Loucy (cell line): ENCODE measurements at regions not wholly inside any gene's neighbourhood (a gene's known extent, or its start where the extent isn't known, plus 50 kb on each side); places are given as distances from the start of the nearest gene placed in this dataset.

Experiments
- H2AFZ ChIP-seq: fragments of 200-600 bp; sonication (generic); 2 replicates; pipeline ENCODE4 v1.6.0; 2016; ENCODE audit warnings: antibody characterized with exemption, mild to moderate bottlenecking, low read length, moderate library complexity
- H3F3A ChIP-seq: fragments of 200-600 bp; 2 replicates; pipeline ENCODE4 v1.6.0; 2016; ENCODE audit warnings: antibody characterized with exemption, low read depth, mild to moderate bottlenecking
- H3K27me3 ChIP-seq: fragments of 200-600 bp; sonication (generic); 2 replicates; pipeline ENCODE4 v1.6.1; 2014; ENCODE audit warnings: low read length, mild to moderate bottlenecking; ENCODE audit not compliant: insufficient read depth, poor library complexity, severe bottlenecking
- H3K36me3 ChIP-seq: fragments of 200-600 bp; sonication (generic); 2 replicates; pipeline ENCODE4 v1.6.1; 2016; ENCODE audit warnings: low read length; ENCODE audit not compliant: insufficient read depth
- H3K4me1 ChIP-seq: fragments of 200-600 bp; sonication (generic); 2 replicates; pipeline ENCODE4 v1.5.1; 2014; ENCODE audit warnings: low read length, mild to moderate bottlenecking; ENCODE audit not compliant: insufficient read depth, poor library complexity, severe bottlenecking
- H3K4me2 ChIP-seq: fragments of 200-600 bp; sonication (generic); 2 replicates; pipeline ENCODE4 v1.6.0; 2014; ENCODE audit warnings: antibody characterized with exemption, low read length, low read depth, mild to moderate bottlenecking; ENCODE audit not compliant: poor library complexity, severe bottlenecking
- H3K4me3 ChIP-seq: fragments of 200-600 bp; sonication (generic); 2 replicates; pipeline ENCODE4 v1.5.1; 2014; ENCODE audit warnings: low read length, mild to moderate bottlenecking, mixed read lengths; ENCODE audit not compliant: poor library complexity, severe bottlenecking
- H3K79me2 ChIP-seq: fragments of 200-600 bp; sonication (generic); 2 replicates; pipeline ENCODE4 v1.6.1; 2014; ENCODE audit warnings: low read length; ENCODE audit not compliant: insufficient read depth
- H3K9ac ChIP-seq: fragments of 200-600 bp; sonication (generic); 2 replicates; pipeline ENCODE4 v1.6.0; 2014; ENCODE audit warnings: mild to moderate bottlenecking, low read depth, low read length, moderate library complexity; ENCODE audit not compliant: poor library complexity, severe bottlenecking
- H3K9me2 ChIP-seq: fragments of 200-600 bp; sonication (generic); replicated peaks from 2 replicates; pipeline ENCODE4 v1.6.1; 2016; ENCODE audit warnings: low read depth, low read length, mixed read lengths
- H3K9me3 ChIP-seq: fragments of 200-600 bp; sonication (generic); 2 replicates; pipeline ENCODE4 v1.6.1; 2014; ENCODE audit warnings: mild to moderate bottlenecking, antibody characterized with exemption, low read length, low read depth; ENCODE audit not compliant: insufficient read depth
- H4K20me1 ChIP-seq: fragments of 200-600 bp; sonication (generic); 2 replicates; pipeline ENCODE4 v1.6.0; 2014; ENCODE audit warnings: antibody characterized with exemption, low read length, mild to moderate bottlenecking; ENCODE audit not compliant: insufficient read depth, poor library complexity, severe bottlenecking
- CTCF ChIP-seq: fragments of 200-600 bp; sonication (generic); conservative IDR thresholded peaks from 2 replicates; pipeline ENCODE4 v1.5.1; 2014; ENCODE audit warnings: mild to moderate bottlenecking, antibody characterized with exemption, low read length
- EZH2phosphoT487 ChIP-seq: fragments of 200-600 bp; IDR thresholded peaks from 2 replicates; pipeline ENCODE4 v1.6.1; 2018; ENCODE audit warnings: antibody characterized with exemption, mild to moderate bottlenecking, moderate library complexity, borderline replicate concordance

GRCh38 chr3:87073496-87074145, 82.7 kb upstream of the VGLL3 start:
- Histone ChIP-seq H3K4me2 (no peak overlapping the region), H3F3A (no peaks in the 10 kb centered on the region), H3K27me3 (no peaks in the 10 kb centered on the region), H3K79me2 (no peaks in the 10 kb centered on the region), H3K4me3 (no peak overlapping the region), H2AFZ (no peak overlapping the region), H3K9ac (no peak overlapping the region), H3K36me3 (no peaks in the 10 kb centered on the region), H3K4me1 (no peaks in the 10 kb centered on the region), H3K9me3 (no peaks in the 10 kb centered on the region), H3K9me2 (no peaks in the 10 kb centered on the region), H4K20me1 (no peaks in the 10 kb centered on the region)
- TF ChIP-seq EZH2phosphoT487 (no peak), CTCF (no peak)

GRCh38 chr3:87072446-87072845, 81.5 kb upstream of the VGLL3 start:
- H3K9ac ChIP-seq = no peak overlapping the region

GRCh38 chr3:87069971-87070370, 79.0 kb upstream of the VGLL3 start:
- TF ChIP-seq CTCF (no peak), EZH2phosphoT487 (no peak)
- Histone ChIP-seq H3F3A (no peaks in the 10 kb centered on the region), H3K79me2 (no peaks in the 10 kb centered on the region), H3K9ac (no peak overlapping the region), H3K4me1 (no peaks in the 10 kb centered on the region), H4K20me1 (no peaks in the 10 kb centered on the region), H3K9me3 (no peaks in the 10 kb centered on the region), H3K4me2 (no peak overlapping the region), H3K9me2 (no peaks in the 10 kb centered on the region), H3K4me3 (no peak overlapping the region), H3K27me3 (no peaks in the 10 kb centered on the region), H3K36me3 (no peaks in the 10 kb centered on the region), H2AFZ (no peak overlapping the region)

More at GRCh38 chr3:87072446-87072845, 81.5 kb upstream of the VGLL3 start:
- Histone ChIP-seq H4K20me1 (no peaks in the 10 kb centered on the region), H3K9me3 (no peaks in the 10 kb centered on the region), H3F3A (no peaks in the 10 kb centered on the region), H3K4me3 (no peak overlapping the region), H3K27me3 (no peaks in the 10 kb centered on the region), H3K4me2 (no peak overlapping the region), H3K36me3 (no peaks in the 10 kb centered on the region), H3K4me1 (no peaks in the 10 kb centered on the region), H3K9me2 (no peaks in the 10 kb centered on the region), H2AFZ (no peak overlapping the region), H3K79me2 (no peaks in the 10 kb centered on the region)
- TF ChIP-seq EZH2phosphoT487 (no peak), CTCF (no peak)
